Body of pancreas (tissue), 4 donors: ENCODE measurements at regions not wholly inside any gene's neighbourhood (a gene's known extent, or its start where the extent isn't known, plus 50 kb on each side); places are given as distances from the start of the nearest gene placed in this dataset.

Experiments used
- CTCF ChIP-seq, 7 experiments: fragments of 450-650 bp in 4 of 7; fragments of 200-600 bp in 3 of 7; sonication (generic) in 3 of 7; IDR thresholded peaks; one replicate each; pipeline ENCODE4 v1.5.1; 2016 to 2019; ENCODE audit warnings: antibody characterized with exemption in 7 of 7
- POLR2A ChIP-seq, 3 donors: fragments of 450-650 bp; IDR thresholded peaks; one replicate each; pipeline ENCODE4 v1.6.1; 2016; ENCODE audit warnings: antibody characterized with exemption in 3 of 3, mild to moderate bottlenecking in 2 of 3

GRCh38 chr10:10132009-10132408 lies 885.7 kb upstream of the CELF2 start:
- no peak for TF ChIP-seq POLR2A (IDR thresholded peaks at IDR 0.05)
- TF ChIP-seq CTCF (IDR thresholded peaks at IDR 0.05), result no peak
